SH-SY5Y (cell line): ENCODE measurements at regions not wholly inside any gene's neighbourhood (a gene's known extent, or its start where the extent isn't known, plus 50 kb on each side); places are given as distances from the start of the nearest gene placed in this dataset.

Experiments
- GATA2 ChIP-seq: IDR thresholded peaks from 2 replicates; pipeline ENCODE4 v1.6.1; 2011; ENCODE audit warnings: mild to moderate bottlenecking, low read depth, low read length
- GATA3 ChIP-seq: IDR thresholded peaks from 2 replicates; pipeline ENCODE4 v1.6.1; 2011; ENCODE audit warnings: low read depth, mild to moderate bottlenecking, low read length, moderate library complexity

DNA sequence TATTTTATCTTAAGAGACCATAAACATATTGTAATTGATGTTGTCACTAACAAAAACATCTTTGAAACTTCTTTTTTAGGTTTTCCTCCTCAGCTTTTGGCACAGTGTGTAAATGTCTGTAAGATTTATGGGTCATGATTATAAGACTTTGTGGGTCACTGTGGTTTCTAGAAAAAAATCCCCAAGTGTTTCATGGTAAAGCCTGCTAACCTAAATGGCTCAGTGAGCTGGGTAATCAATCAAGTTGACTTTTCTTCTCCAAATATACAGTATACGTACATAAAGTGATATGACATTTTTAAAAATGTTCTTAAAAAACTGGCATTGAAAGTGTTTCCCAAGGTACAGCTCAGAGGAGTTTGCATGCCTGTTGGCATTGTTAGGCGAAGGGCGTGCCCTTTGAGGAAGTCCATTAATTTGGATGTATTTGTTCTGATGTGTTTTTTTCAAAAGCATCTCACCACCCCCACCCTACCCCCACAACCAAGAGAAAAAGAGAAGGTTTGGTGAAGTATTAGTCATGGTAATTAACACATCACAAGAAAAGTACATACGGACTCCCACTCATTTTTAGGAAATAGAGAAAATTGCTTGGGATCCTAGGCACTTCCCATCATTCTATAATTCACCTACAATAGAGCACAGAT is 385.4 kb upstream of the LRRC3B start:
- TF ChIP-seq GATA2 = no peak
- no peak for TF ChIP-seq GATA3
